A549 (cell line): ENCODE measurements at regions not wholly inside any gene's neighbourhood (a gene's known extent, or its start where the extent isn't known, plus 50 kb on each side); places are given as distances from the start of the nearest gene placed in this dataset.

ENCODE experiments used
- CHD2 ChIP-seq: fragments of 150-350 bp; IDR thresholded peaks from 2 replicates; pipeline ENCODE4 v1.6.1; 2014; ENCODE audit warnings: low read length; ENCODE audit not compliant: partially characterized antibody
- EHMT2 ChIP-seq: fragments of 200-600 bp; sonication (generic); IDR thresholded peaks from 2 replicates; pipeline ENCODE4 v1.6.1; 2016; ENCODE audit warnings: antibody characterized with exemption, low read depth, mild to moderate bottlenecking, moderate library complexity
- POLR2A ChIP-seq: IDR thresholded peaks from 2 replicates; pipeline ENCODE4 v1.6.1; 2012; ENCODE audit warnings: mild to moderate bottlenecking, low read length
- RNF2 ChIP-seq: fragments of 200-600 bp; sonication (generic); IDR thresholded peaks from 2 replicates; pipeline ENCODE4 v1.6.1; 2016; ENCODE audit warnings: low read depth, mild to moderate bottlenecking, antibody characterized with exemption, moderate library complexity, borderline replicate concordance
- SREBF2 ChIP-seq: fragments of 450-650 bp; IDR thresholded peaks from 2 replicates; pipeline ENCODE4 v1.6.1; 2014; ENCODE audit warnings: mild to moderate bottlenecking, moderate library complexity
- ZNF302 ChIP-seq: fragments of 250-450 bp; sonication (Bioruptor Pico); IDR thresholded peaks from 2 replicates; pipeline ENCODE4 v1.9.0; 2021; ENCODE audit warnings: inconsistent platforms, mild to moderate bottlenecking, moderate library complexity
- TF ChIP-seq, protein P1 (sequence below): fragments of 450-650 bp; IDR thresholded peaks from 2 replicates; pipeline ENCODE4 v1.6.1; 2014; ENCODE audit warnings: antibody characterized with exemption
- TF ChIP-seq, protein P2 (sequence below): fragments of >200 bp; sonication (Bioruptor Twin); formaldehyde crosslinking; IDR thresholded peaks from 3 replicates; pipeline ENCODE4 v1.5.1; 2016

DNA sequence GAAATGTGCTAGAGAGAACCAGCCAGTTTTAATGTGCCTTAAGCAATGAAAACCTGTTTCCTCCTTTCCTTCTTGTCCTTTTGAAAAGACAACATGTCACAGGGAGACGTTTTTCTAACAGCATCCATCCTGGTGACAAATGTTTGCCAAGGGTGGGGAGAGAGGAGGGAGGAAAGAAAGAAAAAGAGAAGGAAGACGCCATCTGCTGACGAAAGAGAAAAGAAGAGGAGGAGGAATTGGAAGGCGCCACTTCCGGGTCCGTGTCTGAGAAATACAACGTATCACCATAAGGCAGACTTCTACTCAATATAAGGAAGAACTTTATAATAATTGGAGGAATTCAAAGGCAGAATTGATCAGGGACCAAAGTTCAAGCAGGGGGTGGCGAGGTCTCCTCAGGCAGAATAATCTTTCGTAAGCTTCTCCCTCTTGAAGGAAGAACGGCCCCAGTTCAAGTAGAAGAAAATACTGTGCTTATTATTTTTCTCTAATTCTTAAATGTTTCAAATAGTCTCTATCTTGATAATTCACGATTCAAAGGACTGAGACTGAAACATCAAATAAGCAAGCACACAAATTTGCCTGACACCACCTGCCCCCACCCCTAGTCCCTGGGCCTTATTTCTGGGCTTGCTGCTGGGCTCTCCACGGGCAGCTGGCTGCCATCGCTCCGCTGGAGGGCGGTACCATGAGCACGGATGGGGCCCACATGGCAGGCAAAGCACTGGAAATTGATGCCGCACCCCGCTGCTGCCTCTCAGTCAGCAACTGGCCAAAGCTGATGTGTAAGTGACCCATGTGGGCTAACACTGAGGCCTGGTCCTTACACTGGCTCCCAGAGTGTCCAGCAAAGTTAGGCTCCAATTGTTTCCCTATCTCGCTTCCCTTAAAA, 273.7 kb upstream of the KLF14 start:
- TF ChIP-seq, protein P1, sequence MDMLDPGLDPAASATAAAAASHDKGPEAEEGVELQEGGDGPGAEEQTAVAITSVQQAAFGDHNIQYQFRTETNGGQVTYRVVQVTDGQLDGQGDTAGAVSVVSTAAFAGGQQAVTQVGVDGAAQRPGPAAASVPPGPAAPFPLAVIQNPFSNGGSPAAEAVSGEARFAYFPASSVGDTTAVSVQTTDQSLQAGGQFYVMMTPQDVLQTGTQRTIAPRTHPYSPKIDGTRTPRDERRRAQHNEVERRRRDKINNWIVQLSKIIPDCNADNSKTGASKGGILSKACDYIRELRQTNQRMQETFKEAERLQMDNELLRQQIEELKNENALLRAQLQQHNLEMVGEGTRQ = no peak
- TF ChIP-seq, protein P2, sequence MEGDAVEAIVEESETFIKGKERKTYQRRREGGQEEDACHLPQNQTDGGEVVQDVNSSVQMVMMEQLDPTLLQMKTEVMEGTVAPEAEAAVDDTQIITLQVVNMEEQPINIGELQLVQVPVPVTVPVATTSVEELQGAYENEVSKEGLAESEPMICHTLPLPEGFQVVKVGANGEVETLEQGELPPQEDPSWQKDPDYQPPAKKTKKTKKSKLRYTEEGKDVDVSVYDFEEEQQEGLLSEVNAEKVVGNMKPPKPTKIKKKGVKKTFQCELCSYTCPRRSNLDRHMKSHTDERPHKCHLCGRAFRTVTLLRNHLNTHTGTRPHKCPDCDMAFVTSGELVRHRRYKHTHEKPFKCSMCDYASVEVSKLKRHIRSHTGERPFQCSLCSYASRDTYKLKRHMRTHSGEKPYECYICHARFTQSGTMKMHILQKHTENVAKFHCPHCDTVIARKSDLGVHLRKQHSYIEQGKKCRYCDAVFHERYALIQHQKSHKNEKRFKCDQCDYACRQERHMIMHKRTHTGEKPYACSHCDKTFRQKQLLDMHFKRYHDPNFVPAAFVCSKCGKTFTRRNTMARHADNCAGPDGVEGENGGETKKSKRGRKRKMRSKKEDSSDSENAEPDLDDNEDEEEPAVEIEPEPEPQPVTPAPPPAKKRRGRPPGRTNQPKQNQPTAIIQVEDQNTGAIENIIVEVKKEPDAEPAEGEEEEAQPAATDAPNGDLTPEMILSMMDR = peak; percentile 68
- TF ChIP-seq POLR2A = no peak
- no peak for TF ChIP-seq CHD2
- no peak for TF ChIP-seq RNF2
- no peak for TF ChIP-seq SREBF2
- no peak for TF ChIP-seq EHMT2
- TF ChIP-seq ZNF302 (CRISPR knock-in tag) = peak; percentile 44; the same call in 1 of the 2 replicates
